ENCODE measurements at regions not wholly inside any gene's neighbourhood (a gene's known extent, or its start where the extent isn't known, plus 50 kb on each side); places are given as distances from the start of the nearest gene placed in this dataset.

- peaks cover 7% of the 10 kb centered on the region for H3K4me1 ChIP-seq (ENCODE audit: control insufficient read depth, insufficient read depth, low read length, poor library complexity, severe bottlenecking)
- WGBS, 2 experiments (ENCODE audit: insufficient coverage in 2 of 2), result 85% methylated on average over 5 of the region's 8 CpGs
- H3K4me3 ChIP-seq (ENCODE audit: extremely low read depth, insufficient read depth, low read length, poor library complexity, severe bottlenecking), result no peak overlapping the region
- no peak overlapping the region for H3K27ac ChIP-seq (ENCODE audit: low read depth, low read length, severe bottlenecking)
- H3K9me3 ChIP-seq (ENCODE audit: control insufficient read depth, low read length), result peaks cover 20% of the 10 kb centered on the region
- H3K36me3 ChIP-seq (ENCODE audit: control insufficient read depth, insufficient read depth, low read length), result no peaks in the 10 kb centered on the region
Measured at GRCh38 chr10:113476191-113476590, 76.7 kb upstream of the HABP2 start.

- no peaks in the 10 kb centered on the region for H3K36me3 ChIP-seq (ENCODE audit: control insufficient read depth, insufficient read depth, low read length)
- WGBS, 2 experiments (ENCODE audit: insufficient coverage in 2 of 2), result 86 to 100% methylated on average over 2 of the region's 5 CpGs
- H3K27ac ChIP-seq (ENCODE audit: low read depth, low read length, severe bottlenecking), result no peak overlapping the region
- H3K9me3 ChIP-seq (ENCODE audit: control insufficient read depth, low read length), result peaks cover 20% of the 10 kb centered on the region
- H3K4me1 ChIP-seq (ENCODE audit: control insufficient read depth, insufficient read depth, low read length, poor library complexity, severe bottlenecking), result peaks cover 7% of the 10 kb centered on the region
- no peak overlapping the region for H3K4me3 ChIP-seq (ENCODE audit: extremely low read depth, insufficient read depth, low read length, poor library complexity, severe bottlenecking)
Measured at GRCh38 chr10:113476673-113477072, 76.2 kb upstream of the HABP2 start.

- WGBS, 2 experiments (ENCODE audit: insufficient coverage in 2 of 2), result no CpG with 5 or more reads among the region's 3 CpGs
- Histone ChIP-seq H3K27ac (ENCODE audit: low read depth, low read length, severe bottlenecking) (no peak overlapping the region), H3K4me1 (ENCODE audit: control insufficient read depth, insufficient read depth, low read length, poor library complexity, severe bottlenecking) (peaks cover 7% of the 10 kb centered on the region), H3K4me3 (ENCODE audit: extremely low read depth, insufficient read depth, low read length, poor library complexity, severe bottlenecking) (no peak overlapping the region), H3K36me3 (ENCODE audit: control insufficient read depth, insufficient read depth, low read length) (no peaks in the 10 kb centered on the region), H3K9me3 (ENCODE audit: control insufficient read depth, low read length) (peaks cover 20% of the 10 kb centered on the region)
Measured at GRCh38 chr10:113477451-113477850, 75.4 kb upstream of the HABP2 start.

- WGBS, 2 experiments (ENCODE audit: insufficient coverage in 2 of 2), result 94 to 95% methylated on average over 6 of the region's 9 CpGs
- no peak overlapping the region for H3K4me3 ChIP-seq (ENCODE audit: extremely low read depth, insufficient read depth, low read length, poor library complexity, severe bottlenecking)
- peaks cover 20% of the 10 kb centered on the region for H3K9me3 ChIP-seq (ENCODE audit: control insufficient read depth, low read length)
- H3K27ac ChIP-seq (ENCODE audit: low read depth, low read length, severe bottlenecking), result no peak overlapping the region
- H3K36me3 ChIP-seq (ENCODE audit: control insufficient read depth, insufficient read depth, low read length), result no peaks in the 10 kb centered on the region
- peaks cover 7% of the 10 kb centered on the region for H3K4me1 ChIP-seq (ENCODE audit: control insufficient read depth, insufficient read depth, low read length, poor library complexity, severe bottlenecking)
Measured at GRCh38 chr10:113479346-113480080, 73.3 kb upstream of the HABP2 start.

- Histone ChIP-seq H3K4me3 (ENCODE audit: extremely low read depth, insufficient read depth, low read length, poor library complexity, severe bottlenecking) (no peak overlapping the region), H3K9me3 (ENCODE audit: control insufficient read depth, low read length) (peaks cover 20% of the 10 kb centered on the region), H3K36me3 (ENCODE audit: control insufficient read depth, insufficient read depth, low read length) (no peaks in the 10 kb centered on the region), H3K27ac (ENCODE audit: low read depth, low read length, severe bottlenecking) (no peak overlapping the region), H3K4me1 (ENCODE audit: control insufficient read depth, insufficient read depth, low read length, poor library complexity, severe bottlenecking) (peaks cover 6% of the 10 kb centered on the region)
- 20% methylated on average over 1 of the region's 1 CpG; no CpG with 5 or more reads in 1 of the 2 experiments for WGBS, 2 experiments (ENCODE audit: insufficient coverage in 2 of 2)
Measured at GRCh38 chr10:113480081-113480360, 72.8 kb upstream of the HABP2 start.

- no peaks in the 10 kb centered on the region for H3K36me3 ChIP-seq (ENCODE audit: control insufficient read depth, insufficient read depth, low read length)
- H3K4me3 ChIP-seq (ENCODE audit: extremely low read depth, insufficient read depth, low read length, poor library complexity, severe bottlenecking), result no peak overlapping the region
- H3K4me1 ChIP-seq (ENCODE audit: control insufficient read depth, insufficient read depth, low read length, poor library complexity, severe bottlenecking), result no peaks in the 10 kb centered on the region
- H3K9me3 ChIP-seq (ENCODE audit: control insufficient read depth, low read length), result peaks cover 20% of the 10 kb centered on the region
- WGBS, 2 experiments (ENCODE audit: insufficient coverage in 2 of 2), result 85 to 94% methylated on average over 4 of the region's 6 CpGs
- no peak overlapping the region for H3K27ac ChIP-seq (ENCODE audit: low read depth, low read length, severe bottlenecking)
Measured at GRCh38 chr10:113480851-113481502, 71.9 kb upstream of the HABP2 start.

- Histone ChIP-seq H3K9me3 (ENCODE audit: control insufficient read depth, low read length) (peaks cover 10% of the 10 kb centered on the region), H3K4me1 (ENCODE audit: control insufficient read depth, insufficient read depth, low read length, poor library complexity, severe bottlenecking) (no peaks in the 10 kb centered on the region), H3K36me3 (ENCODE audit: control insufficient read depth, insufficient read depth, low read length) (no peaks in the 10 kb centered on the region), H3K4me3 (ENCODE audit: extremely low read depth, insufficient read depth, low read length, poor library complexity, severe bottlenecking) (no peak overlapping the region), H3K27ac (ENCODE audit: low read depth, low read length, severe bottlenecking) (no peak overlapping the region)
- no CpG with 5 or more reads among the region's 2 CpGs for WGBS, 2 experiments (ENCODE audit: insufficient coverage in 2 of 2)
Measured at GRCh38 chr10:113484487-113484886, 68.4 kb upstream of the HABP2 start.

GRCh38 chr10:113485736-113486135, 67.1 kb upstream of the HABP2 start:
- no peaks in the 10 kb centered on the region for H3K9me3 ChIP-seq (ENCODE audit: control insufficient read depth, low read length)
- WGBS, 2 experiments (ENCODE audit: insufficient coverage in 2 of 2), result no CpG with 5 or more reads among the region's 1 CpG

GRCh38 chr10:113486531-113486930, 66.3 kb upstream of the HABP2 start:
- H3K9me3 ChIP-seq (ENCODE audit: control insufficient read depth, low read length), result no peaks in the 10 kb centered on the region
- H3K4me3 ChIP-seq (ENCODE audit: extremely low read depth, insufficient read depth, low read length, poor library complexity, severe bottlenecking), result no peak overlapping the region
- no peaks in the 10 kb centered on the region for H3K4me1 ChIP-seq (ENCODE audit: control insufficient read depth, insufficient read depth, low read length, poor library complexity, severe bottlenecking)
- H3K36me3 ChIP-seq (ENCODE audit: control insufficient read depth, insufficient read depth, low read length), result no peaks in the 10 kb centered on the region
- H3K27ac ChIP-seq (ENCODE audit: low read depth, low read length, severe bottlenecking), result no peak overlapping the region
- 90 to 96% methylated on average over 3 to 4 of the region's 4 CpGs for WGBS, 2 experiments (ENCODE audit: insufficient coverage in 2 of 2)

More at GRCh38 chr10:113485736-113486135, 67.1 kb upstream of the HABP2 start:
- no peak overlapping the region for H3K4me3 ChIP-seq (ENCODE audit: extremely low read depth, insufficient read depth, low read length, poor library complexity, severe bottlenecking)
- H3K36me3 ChIP-seq (ENCODE audit: control insufficient read depth, insufficient read depth, low read length), result no peaks in the 10 kb centered on the region
- no peak overlapping the region for H3K27ac ChIP-seq (ENCODE audit: low read depth, low read length, severe bottlenecking)
- no peaks in the 10 kb centered on the region for H3K4me1 ChIP-seq (ENCODE audit: control insufficient read depth, insufficient read depth, low read length, poor library complexity, severe bottlenecking)

GRCh38 chr10:113487154-113487553, 65.7 kb upstream of the HABP2 start:
- Histone ChIP-seq H3K27ac (ENCODE audit: low read depth, low read length, severe bottlenecking) (no peak overlapping the region), H3K4me3 (ENCODE audit: extremely low read depth, insufficient read depth, low read length, poor library complexity, severe bottlenecking) (no peak overlapping the region), H3K4me1 (ENCODE audit: control insufficient read depth, insufficient read depth, low read length, poor library complexity, severe bottlenecking) (no peaks in the 10 kb centered on the region), H3K9me3 (ENCODE audit: control insufficient read depth, low read length) (no peaks in the 10 kb centered on the region), H3K36me3 (ENCODE audit: control insufficient read depth, insufficient read depth, low read length) (no peaks in the 10 kb centered on the region)
- 100% methylated on average over 1 of the region's 1 CpG; no CpG with 5 or more reads in 1 of the 2 experiments for WGBS, 2 experiments (ENCODE audit: insufficient coverage in 2 of 2)

- Histone ChIP-seq H3K4me3 (ENCODE audit: extremely low read depth, insufficient read depth, low read length, poor library complexity, severe bottlenecking) (no peak overlapping the region), H3K4me1 (ENCODE audit: control insufficient read depth, insufficient read depth, low read length, poor library complexity, severe bottlenecking) (no peaks in the 10 kb centered on the region), H3K9me3 (ENCODE audit: control insufficient read depth, low read length) (no peaks in the 10 kb centered on the region), H3K36me3 (ENCODE audit: control insufficient read depth, insufficient read depth, low read length) (no peaks in the 10 kb centered on the region), H3K27ac (ENCODE audit: low read depth, low read length, severe bottlenecking) (no peak overlapping the region)
Measured at GRCh38 chr10:113488186-113488585, 64.7 kb upstream of the HABP2 start.
